PC-9 (cell line): ENCODE measurements at regions not wholly inside any gene's neighbourhood (a gene's known extent, or its start where the extent isn't known, plus 50 kb on each side); places are given as distances from the start of the nearest gene placed in this dataset.

Source experiments
- BruUV-seq: library from RNA; stranded (reverse); fragments of 400-500 nt; replicated peaks from 2 replicates; lab custom pipeline; 2021; lab: Mats Ljungman, UMichigan
- CTCF ChIA-PET: fragments of 300-600 bp; sonication (Branson Sonifier 250); formaldehyde crosslinking; loops from one replicate; lab custom pipeline; 2022; ENCODE audit warnings: antibody characterized with exemption; lab: Charles Lee
- POLR2A ChIA-PET: fragments of 300-600 bp; sonication (Branson Sonifier 250); formaldehyde crosslinking; loops from one replicate; lab custom pipeline; 2022; ENCODE audit warnings: antibody characterized with exemption; ENCODE audit not compliant: unreplicated experiment; lab: Charles Lee
- DNase-seq, 2 experiments: peaks; one replicate each; pipeline versions ENCODE4 v3.0.0 to v3.0.0-alpha.2; 2015 to 2022; ENCODE audit warnings: mixed read lengths in 1 of 2
- H2AFZ ChIP-seq: fragments of 200-600 bp; sonication (generic); 2 replicates; pipeline ENCODE4 v1.8.1; 2017; ENCODE audit warnings: antibody characterized with exemption
- H3F3A ChIP-seq: fragments of 200-600 bp; sonication (generic); 2 replicates; pipeline ENCODE4 v1.8.1; 2017; ENCODE audit warnings: antibody characterized with exemption, mild to moderate bottlenecking, low read depth; ENCODE audit not compliant: insufficient read depth
- H3K27ac ChIP-seq: fragments of 200-600 bp; sonication (generic); 2 replicates; pipeline ENCODE4 v1.6.1; 2016; ENCODE audit warnings: mixed run types
- H3K27me3 ChIP-seq: fragments of 200-600 bp; sonication (generic); 2 replicates; pipeline ENCODE4 v1.6.1; 2016; ENCODE audit warnings: low read depth, mixed run types; ENCODE audit not compliant: insufficient read depth
- H3K36me3 ChIP-seq: fragments of 200-600 bp; sonication (generic); 2 replicates; pipeline ENCODE4 v1.6.1; 2016; ENCODE audit warnings: low read depth, mixed run types
- H3K4me1 ChIP-seq: fragments of 200-600 bp; sonication (generic); replicated peaks from 2 replicates; pipeline ENCODE4 v1.6.1; 2016; ENCODE audit warnings: mixed run types; ENCODE audit not compliant: insufficient read depth
- H3K4me2 ChIP-seq: fragments of 200-600 bp; sonication (generic); 2 replicates; pipeline ENCODE4 v1.6.1; 2017; ENCODE audit warnings: mixed run types
- H3K4me3 ChIP-seq: fragments of 200-600 bp; sonication (generic); 2 replicates; pipeline ENCODE4 v1.6.1; 2016; ENCODE audit warnings: mixed run types
- H3K79me2 ChIP-seq: fragments of 200-600 bp; sonication (generic); 2 replicates; pipeline ENCODE4 v1.6.1; 2017; ENCODE audit warnings: low read depth, mixed run types
- H3K9me2 ChIP-seq: fragments of 200-600 bp; sonication (generic); 2 replicates; pipeline ENCODE4 v1.8.1; 2017; ENCODE audit warnings: mild to moderate bottlenecking; ENCODE audit not compliant: insufficient read depth
- H3K9me3 ChIP-seq: fragments of 200-600 bp; sonication (generic); 2 replicates; pipeline ENCODE4 v1.8.1; 2016; ENCODE audit warnings: low read depth; ENCODE audit not compliant: insufficient read depth
- H4K20me1 ChIP-seq: fragments of 200-600 bp; sonication (generic); 2 replicates; pipeline ENCODE4 v1.8.1; 2017; ENCODE audit not compliant: insufficient read depth
- CTCF ChIP-seq: fragments of 200-600 bp; sonication (generic); conservative IDR thresholded peaks from 2 replicates; pipeline ENCODE4 v1.6.1; 2017; ENCODE audit warnings: mixed run types, antibody characterized with exemption, mild to moderate bottlenecking, moderate library complexity
- EZH2 ChIP-seq: fragments of 200-600 bp; sonication (generic); IDR thresholded peaks from 2 replicates; pipeline ENCODE4 v1.8.0; 2017; ENCODE audit warnings: antibody characterized with exemption, low read depth
- intact Hi-C: fragments of 100-400 bp; cut with micrococcal nuclease; formaldehyde crosslinking; loops from one replicate; pipeline ENCODE4 v1.10.0; 2022; ENCODE audit not compliant: unreplicated experiment

GRCh38 chr16:54649876-54650275 lies 280.8 kb upstream of the IRX5 start:
- Histone ChIP-seq H3K27me3 (no peaks in the 10 kb centered on the region), H3K4me1 (0 out of 2 replicates have a peak, but pooled peaks cover 3% of the 10 kb centered on the region), H3K27ac (no peak overlapping the region), H3K9me3 (no peaks in the 10 kb centered on the region), H3K9me2 (no peaks in the 10 kb centered on the region), H3K4me3 (no peak overlapping the region), H3K4me2 (no peak overlapping the region), H3F3A (no peaks in the 10 kb centered on the region), H3K36me3 (no peaks in the 10 kb centered on the region), H3K79me2 (no peaks in the 10 kb centered on the region), H2AFZ (no peak overlapping the region), H4K20me1 (no peaks in the 10 kb centered on the region)
- POLR2A ChIA-PET, result no interaction called here
- intact Hi-C loops, result no loop called here
- no TSS peak for BruUV-seq
- no peak for DNase-seq
- TF ChIP-seq CTCF (no peak), EZH2 (no peak)
- CTCF ChIA-PET, result no interaction called here

- H2AFZ ChIP-seq, result no peak overlapping the region
- ChIA-PET POLR2A (no interaction called here), CTCF (no interaction called here)
- H3K36me3 ChIP-seq, result no peaks in the 10 kb centered on the region
- no TSS peak for BruUV-seq
- no peak overlapping the region for H3K4me3 ChIP-seq
- no peaks in the 10 kb centered on the region for H3K9me3 ChIP-seq
- no peaks in the 10 kb centered on the region for H3F3A ChIP-seq
- H3K9me2 ChIP-seq, result no peaks in the 10 kb centered on the region
- 0 out of 2 replicates have a peak, but pooled peaks cover 3% of the 10 kb centered on the region for H3K4me1 ChIP-seq
- DNase-seq, result no peak
- H3K27ac ChIP-seq, result no peak overlapping the region
- no peaks in the 10 kb centered on the region for H4K20me1 ChIP-seq
- intact Hi-C loops, result no loop called here
- TF ChIP-seq EZH2 (no peak), CTCF (no peak)
- no peaks in the 10 kb centered on the region for H3K79me2 ChIP-seq
- H3K27me3 ChIP-seq, result no peaks in the 10 kb centered on the region
- H3K4me2 ChIP-seq, result no peak overlapping the region
Measured at GRCh38 chr16:54648575-54648974, 282.1 kb upstream of the IRX5 start.

GRCh38 chr16:54647725-54648221 lies 282.9 kb upstream of the IRX5 start:
- Histone ChIP-seq H3K9me3 (no peaks in the 10 kb centered on the region), H3F3A (no peaks in the 10 kb centered on the region), H4K20me1 (no peaks in the 10 kb centered on the region), H2AFZ (no peak overlapping the region), H3K36me3 (no peaks in the 10 kb centered on the region), H3K4me1 (0 out of 2 replicates have a peak, but pooled peaks cover 3% of the 10 kb centered on the region), H3K27ac (no peak overlapping the region), H3K79me2 (no peaks in the 10 kb centered on the region), H3K4me2 (no peak overlapping the region), H3K4me3 (no peak overlapping the region), H3K9me2 (no peaks in the 10 kb centered on the region), H3K27me3 (no peaks in the 10 kb centered on the region)
- TF ChIP-seq CTCF, result no peak
- DNase-seq, result peak in 1 of 2 experiments; percentile 42
- no TSS peak for BruUV-seq
- ChIA-PET CTCF (no interaction called here), POLR2A (no interaction called here)
- intact Hi-C loops, result no loop called here
